HepG2 (cell line): ENCODE measurements at regions not wholly inside any gene's neighbourhood (a gene's known extent, or its start where the extent isn't known, plus 50 kb on each side); places are given as distances from the start of the nearest gene placed in this dataset.
"Not testable (repeated sequence)": the region's sequence is repeated elsewhere in the genome, so short reads cannot be mapped to it uniquely, and the experiment has no call there.

ENCODE experiments used
- ATAC-seq: fragments of 200-7000 bp; cut with Tn5 transposase; 3 replicates; pipeline ENCODE4 v1.9.1; 2020; ENCODE audit warnings: mild to moderate bottlenecking, moderate library complexity
- BruUV-seq: library from RNA; stranded (reverse); fragments of 400-500 nt; replicated peaks from 2 replicates; lab custom pipeline; 2021; lab: Mats Ljungman, UMichigan
- CTCF ChIA-PET: fragments of 300-600 bp; formaldehyde crosslinking; extraction: SDS; loops from one replicate; lab custom pipeline; 2021; ENCODE audit warnings: low total read pairs, inconsistent platforms, low intra/inter-chr PET ratio; lab: Yijun Ruan, JAX
- POLR2A ChIA-PET: fragments of 350-600 bp; sonication (Branson Sonifier 250); formaldehyde crosslinking; loops from one replicate; lab custom pipeline; 2020; ENCODE audit warnings: antibody characterized with exemption, inconsistent platforms; lab: Yijun Ruan, JAX
- DNase-seq: peaks from one replicate; pipeline ENCODE4 v3.0.0-alpha.2; 2015; ENCODE audit warnings: low spot score
- FAIRE-seq: peaks from 3 replicates; lab custom pipeline; 2011; peaks lifted over from hg19 to GRCh38; lab: Jason Lieb, UNC
- H2AFZ ChIP-seq: one replicate; pipeline ENCODE4 v1.6.1; 2011; ENCODE audit warnings: low read length, inconsistent platforms
- H3K27ac ChIP-seq: fragments of 300-600 bp; 3 replicates; pipeline ENCODE4 v1.8.0; 2011; ENCODE audit warnings: mixed run types, mild to moderate bottlenecking, mixed read lengths, low read length, inconsistent platforms; ENCODE audit not compliant: insufficient read depth; ENCODE audit errors: extremely low read length
- H3K27me3 ChIP-seq, 2 experiments: fragments of 200-600 bp in 1 of 2; 2 replicates in 1 of 2; 3 replicates in 1 of 2; pipeline versions ENCODE4 v1.6.0 to v1.8.0; 2011; ENCODE audit warnings: low read length in 2 of 2, mild to moderate bottlenecking in 2 of 2, moderate library complexity in 2 of 2, inconsistent platforms in 1 of 2; ENCODE audit not compliant: insufficient read depth in 2 of 2, control insufficient read depth in 1 of 2
- H3K36me3 ChIP-seq, 2 experiments: fragments of 200-600 bp in 1 of 2; replicated peaks in 1 of 2; 2 replicates in 1 of 2; 3 replicates in 1 of 2; pipeline versions ENCODE4 v1.5.1 to v1.8.0; 2011; ENCODE audit warnings: low read length in 2 of 2, inconsistent platforms in 1 of 2; ENCODE audit not compliant: insufficient read depth in 2 of 2, control insufficient read depth in 1 of 2
- H3K4me1 ChIP-seq: 2 replicates; pipeline ENCODE4 v1.5.1; 2012; ENCODE audit warnings: low read length, inconsistent platforms; ENCODE audit not compliant: insufficient read depth
- H3K4me2 ChIP-seq: 2 replicates; pipeline ENCODE4 v1.6.0; 2011; ENCODE audit warnings: low read depth, low read length, inconsistent platforms
- H3K4me3 ChIP-seq, 3 experiments: fragments of 200-600 bp in 1 of 3; sonication (generic), shearing (Covaris generic) in 1 of 3; replicated peaks in 1 of 3; 2 replicates each; pipeline ENCODE4 v1.5.1; 2011 to 2016; ENCODE audit warnings: low read length in 3 of 3, inconsistent platforms in 2 of 3, low read depth in 2 of 3, mild to moderate bottlenecking in 2 of 3, control low read depth in 1 of 3, mixed read lengths in 1 of 3; ENCODE audit not compliant: insufficient read depth in 1 of 3
- H3K79me2 ChIP-seq: one replicate; pipeline ENCODE4 v1.6.1; 2011; ENCODE audit warnings: low read length, inconsistent platforms; ENCODE audit not compliant: insufficient read depth
- H3K9ac ChIP-seq: 2 replicates; pipeline ENCODE4 v1.6.0; 2011; ENCODE audit warnings: mild to moderate bottlenecking, low read depth, low read length, inconsistent platforms; ENCODE audit not compliant: insufficient read depth
- H3K9me3 ChIP-seq: 2 replicates; pipeline ENCODE4 v1.5.1; 2012; ENCODE audit warnings: mild to moderate bottlenecking, low read length
- H4K20me1 ChIP-seq: 2 replicates; pipeline ENCODE4 v1.6.0; 2011; ENCODE audit warnings: inconsistent platforms, mild to moderate bottlenecking, low read length, moderate library complexity; ENCODE audit not compliant: insufficient read depth
- ARNT ChIP-seq: fragments of 450-650 bp; IDR thresholded peaks from 2 replicates; pipeline ENCODE4 v1.6.1; 2017
- BRF2 ChIP-seq: sonication (generic); formaldehyde crosslinking; IDR thresholded peaks from 2 replicates; pipeline ENCODE4 v1.8.1; 2022; ENCODE audit warnings: mild to moderate bottlenecking, missing genetic modification reagents
- KAT8 ChIP-seq: IDR thresholded peaks from 2 replicates; pipeline ENCODE4 v1.6.1; 2016; ENCODE audit warnings: missing genetic modification reagents, missing compliant biosample characterization
- MTF1 ChIP-seq: sonication (generic); formaldehyde crosslinking; IDR thresholded peaks from 2 replicates; pipeline ENCODE4 v1.5.0; 2020; ENCODE audit warnings: missing genetic modification reagents
- NFIC ChIP-seq: IDR thresholded peaks from 2 replicates; pipeline ENCODE4 v1.6.1; 2012; ENCODE audit warnings: mild to moderate bottlenecking, low read length, inconsistent platforms
- NR2F6 ChIP-seq, 2 experiments: IDR thresholded peaks; 2 replicates each; pipeline ENCODE4 v1.6.1; 2016; ENCODE audit warnings: antibody characterized with exemption in 1 of 2, mild to moderate bottlenecking in 1 of 2
- SMAD3 ChIP-seq: sonication (generic); formaldehyde crosslinking; IDR thresholded peaks from 2 replicates; pipeline ENCODE4 v1.4.0; 2020; ENCODE audit warnings: missing genetic modification reagents
- ZNF160 ChIP-seq: sonication (generic); formaldehyde crosslinking; IDR thresholded peaks from 2 replicates; pipeline ENCODE4 v1.8.0; 2022; ENCODE audit warnings: mild to moderate bottlenecking, inconsistent platforms, missing genetic modification reagents
- ZNF563 ChIP-seq: sonication (generic); formaldehyde crosslinking; IDR thresholded peaks from 2 replicates; pipeline ENCODE4 v1.8.0; 2022; ENCODE audit warnings: mild to moderate bottlenecking, moderate library complexity, missing genetic modification reagents
- WGBS: methylation state at CpG from one replicate; pipeline ENCODE4 v1.1.6; 2017; ENCODE audit warnings: low lambda C conversion rate; 5-methylcytosine and 5-hydroxymethylcytosine counted together
- in situ Hi-C: cut with HindIII; loops from 2 replicates; pipeline ENCODE4 v1.10.0; 2017; ENCODE audit warnings: low pct_unique_long_range_greater_than_20kb; ENCODE audit not compliant: extremely low pct_ligation_motif_present
- intact Hi-C: fragments of 100-400 bp; cut with micrococcal nuclease; formaldehyde crosslinking; loops from one replicate; pipeline ENCODE4 v1.10.0; 2022; ENCODE audit not compliant: unreplicated experiment
- TF ChIP-seq, protein P1 (sequence below): sonication (generic); formaldehyde crosslinking; IDR thresholded peaks from 2 replicates; pipeline ENCODE4 v1.5.1; 2020; ENCODE audit warnings: missing genetic modification reagents, mild to moderate bottlenecking, borderline replicate concordance

- TF ChIP-seq NR2F6 (IDR thresholded peaks at IDR 0.05) (no peak), NR2F6 (CRISPR knock-in tag; IDR thresholded peaks at IDR 0.05) (no peak), BRF2 (CRISPR knock-in tag) (no peak), NFIC (no peak), ZNF160 (no peak), MTF1 (CRISPR knock-in tag) (no peak), KAT8 (no peak), ARNT (no peak), ZNF563 (CRISPR knock-in tag) (no peak), SMAD3 (CRISPR knock-in tag) (no peak)
- TF ChIP-seq, protein P1, sequence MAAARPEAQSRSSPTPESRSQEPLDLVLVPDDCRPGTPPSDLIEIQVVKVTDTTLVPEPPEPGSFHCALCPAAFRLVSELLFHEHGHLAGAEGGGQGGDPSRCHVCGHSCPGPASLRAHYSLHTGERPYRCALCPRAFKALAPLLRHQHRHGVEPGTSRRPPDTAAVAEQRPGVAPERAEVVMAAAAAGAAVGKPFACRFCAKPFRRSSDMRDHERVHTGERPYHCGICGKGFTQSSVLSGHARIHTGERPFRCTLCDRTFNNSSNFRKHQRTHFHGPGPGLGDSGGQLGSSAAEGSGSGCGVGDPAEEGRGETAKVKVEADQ, result no peak
Measured at GRCh38 chr12:73599268-73599667, 938.4 kb upstream of the ATXN7L3B start (continued).

- H4K20me1 ChIP-seq, H3K4me1 ChIP-seq, H3K36me3 ChIP-seq, H2AFZ ChIP-seq, H3K27me3 ChIP-seq, H3K27ac ChIP-seq, H3K79me2 ChIP-seq, H3K4me2 ChIP-seq, DNase-seq, FAIRE-seq, H3K9ac ChIP-seq, POLR2A ChIA-PET, CTCF ChIA-PET, H3K4me3 ChIP-seq, in situ Hi-C loops, ATAC-seq, BruUV-seq, intact Hi-C loops: not testable (repeated sequence)
- peaks cover 20% of the 10 kb centered on the region for H3K9me3 ChIP-seq
- WGBS, result 25% methylated on average over 4 of the region's 9 CpGs
Measured at GRCh38 chr12:73605925-73606324, 931.7 kb upstream of the ATXN7L3B start.
